AG08395 (cell line): ENCODE measurements at regions not wholly inside any gene's neighbourhood (a gene's known extent, or its start where the extent isn't known, plus 50 kb on each side); places are given as distances from the start of the nearest gene placed in this dataset.

Source experiments
- DNase-seq: peaks from one replicate; pipeline ENCODE4 v3.0.0; 2012; ENCODE audit warnings: mixed read lengths, low spot score

GRCh38 chr19:30634131-30634830, 262.1 kb downstream of the ZNF536 start:
- DNase-seq: no peak

GRCh38 chr19:30631033-30631370, 258.8 kb downstream of the ZNF536 start:
- DNase-seq: no peak

GRCh38 chr19:30630289-30631032, 258.3 kb downstream of the ZNF536 start:
- DNase-seq: no peak

GRCh38 chr19:30629086-30629485, 256.9 kb downstream of the ZNF536 start:
- no peak for DNase-seq

- DNase-seq: no peak
Measured at GRCh38 chr19:30626626-30626966, 254.4 kb downstream of the ZNF536 start.

- DNase-seq: no peak
Measured at GRCh38 chr19:30625947-30626625, 253.9 kb downstream of the ZNF536 start.

GRCh38 chr19:30622276-30622675, 250.1 kb downstream of the ZNF536 start:
- no peak for DNase-seq

- no peak for DNase-seq
Measured at GRCh38 chr19:30621326-30621920, 249.2 kb downstream of the ZNF536 start.

- no peak for DNase-seq
Measured at GRCh38 chr19:30620354-30620753, 248.2 kb downstream of the ZNF536 start.

- no peak for DNase-seq
Measured at GRCh38 chr19:30609656-30610270, 237.6 kb downstream of the ZNF536 start.

- DNase-seq: no peak
Measured at GRCh38 chr19:30608471-30608870, 236.3 kb downstream of the ZNF536 start.
